COLO668 (cell line): ENCODE measurements at regions not wholly inside any gene's neighbourhood (a gene's known extent, or its start where the extent isn't known, plus 50 kb on each side); places are given as distances from the start of the nearest gene placed in this dataset.
"Not testable (repeated sequence)": the region's sequence is repeated elsewhere in the genome, so short reads cannot be mapped to it uniquely, and the experiment has no call there.

Experiments
- DNase-seq: peaks from one replicate; lab custom pipeline; 2025; ENCODE audit not compliant: unreplicated experiment; lab: John Stamatoyannopoulos, UW

DNA sequence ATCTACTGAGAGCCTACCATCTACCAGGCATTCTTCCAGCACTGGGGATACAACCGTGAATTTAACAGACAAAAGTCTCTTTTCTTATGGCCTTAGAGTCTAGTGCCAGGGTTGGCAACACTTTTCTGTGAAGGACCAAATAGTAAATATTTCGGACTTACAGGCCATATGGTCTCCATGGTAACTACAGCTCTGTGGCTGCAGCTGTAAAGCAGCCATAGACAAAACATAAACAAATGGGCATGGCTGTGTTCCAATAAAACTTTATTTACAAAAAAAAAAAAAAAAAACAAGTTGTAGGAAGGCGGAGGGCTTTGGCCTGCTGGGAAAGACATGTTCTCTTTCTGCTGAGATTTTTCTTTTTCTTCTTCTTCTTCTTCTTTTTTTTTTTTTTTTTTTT, 98.7 kb downstream of the ABCC12 start:
- DNase-seq, result no peak

DNA sequence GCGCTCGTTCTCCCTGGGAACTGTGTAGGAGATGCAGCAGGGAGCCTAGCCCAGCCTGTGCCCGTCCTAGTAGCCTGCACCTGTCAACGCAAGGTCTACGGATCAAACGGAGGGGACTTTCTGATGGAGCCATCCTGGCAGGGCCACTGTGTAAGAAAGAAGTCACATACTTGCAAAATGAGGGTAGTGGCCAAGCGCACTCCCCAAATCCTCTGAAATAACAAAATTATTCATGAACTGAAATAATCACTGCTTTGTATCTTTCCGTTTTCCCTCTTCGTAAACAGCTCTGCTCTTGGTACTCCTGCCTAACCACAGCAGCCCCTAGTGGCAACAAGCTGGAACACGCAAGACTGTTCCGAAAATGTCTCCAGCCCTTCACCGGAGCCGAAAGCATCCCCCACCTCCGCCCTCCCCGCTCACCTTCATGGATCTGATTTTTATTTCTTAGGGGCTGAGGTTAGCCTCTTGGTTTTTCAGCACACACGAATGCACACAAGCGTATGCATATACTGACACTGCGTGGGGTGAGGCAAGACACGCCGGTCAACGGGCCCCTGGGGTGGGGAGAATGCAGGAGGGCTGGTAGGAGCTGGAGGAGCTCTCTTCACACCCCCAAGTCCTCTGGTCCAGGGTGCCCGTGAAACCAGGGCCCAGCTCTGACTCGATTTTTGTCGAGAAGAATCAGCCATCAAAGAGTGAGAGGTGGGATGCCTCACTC, 100.8 kb downstream of the ABCC12 start:
- peak; percentile 30 for DNase-seq

DNA sequence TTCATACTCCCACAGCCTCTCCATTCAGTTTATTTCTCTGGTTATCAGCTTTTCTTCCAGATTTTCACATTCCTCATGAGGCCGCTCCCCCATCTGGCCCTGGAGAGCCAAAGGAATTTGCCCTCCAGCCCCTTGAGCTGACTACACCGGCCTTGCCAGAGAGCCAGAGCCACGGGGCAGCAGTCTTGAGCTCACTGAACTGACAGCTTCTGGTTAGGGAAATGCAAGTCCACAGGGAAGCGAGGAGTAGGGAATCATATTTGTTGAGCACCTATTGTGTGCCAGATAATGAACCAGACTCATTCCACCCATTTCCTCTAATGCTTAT, 102.4 kb downstream of the ABCC12 start:
- DNase-seq, result no peak

GRCh38 chr16:48052731-48053417, 102.9 kb downstream of the ABCC12 start:
- DNase-seq, result no peak

DNA sequence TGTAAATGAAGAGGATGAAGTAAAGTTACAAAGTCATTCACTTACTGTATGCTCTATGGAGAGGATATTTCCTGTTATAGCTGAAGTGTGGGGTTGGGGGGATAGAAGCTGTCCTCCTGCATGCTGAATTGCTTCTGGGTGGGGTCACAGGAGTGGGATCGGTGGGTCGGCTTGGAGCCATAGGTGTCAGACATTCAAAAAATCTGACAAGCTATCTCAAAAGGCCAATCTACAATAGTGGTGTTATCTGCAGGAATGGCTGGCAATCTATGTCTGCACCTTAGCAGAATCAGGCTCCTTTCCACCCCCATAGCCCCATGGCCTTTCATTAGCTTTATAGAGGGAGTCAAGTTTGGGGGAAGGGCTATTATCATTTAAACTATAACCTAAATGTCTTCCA, 104.9 kb downstream of the ABCC12 start:
- DNase-seq, result no peak

- no peak for DNase-seq
These were observed 105.9 kb downstream of the ABCC12 start for GRCh38 chr16:48049847-48050246.

GRCh38 chr16:48047720-48048119, 108.1 kb downstream of the ABCC12 start:
- DNase-seq, result no peak

GRCh38 chr16:48047241-48047640, 108.6 kb downstream of the ABCC12 start:
- no peak for DNase-seq

- DNase-seq, result no peak
These were observed 111.7 kb downstream of the ABCC12 start for GRCh38 chr16:48044117-48044516.

DNA sequence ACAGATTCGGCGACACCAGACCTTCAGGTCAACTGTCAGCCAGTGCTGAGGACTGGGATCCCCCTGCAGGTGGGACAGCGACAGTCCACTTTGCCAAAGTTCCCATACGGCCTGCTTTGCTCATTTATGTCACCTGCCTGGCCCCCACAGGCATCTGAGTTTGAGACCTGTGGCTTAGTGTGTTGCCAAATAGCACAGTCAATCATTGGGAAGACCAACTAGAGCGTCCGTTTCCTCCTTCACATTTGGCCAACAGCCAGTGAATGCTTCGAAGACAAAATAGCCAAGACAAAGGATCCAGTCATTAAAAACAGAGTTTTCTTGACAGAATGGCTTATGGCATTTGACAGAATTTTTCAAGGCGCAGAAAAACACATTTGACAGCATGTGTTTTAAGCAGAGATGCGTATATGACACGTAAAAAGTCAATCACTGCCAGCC, 113.8 kb downstream of the ABCC12 start:
- DNase-seq, result peak; percentile 62

DNA sequence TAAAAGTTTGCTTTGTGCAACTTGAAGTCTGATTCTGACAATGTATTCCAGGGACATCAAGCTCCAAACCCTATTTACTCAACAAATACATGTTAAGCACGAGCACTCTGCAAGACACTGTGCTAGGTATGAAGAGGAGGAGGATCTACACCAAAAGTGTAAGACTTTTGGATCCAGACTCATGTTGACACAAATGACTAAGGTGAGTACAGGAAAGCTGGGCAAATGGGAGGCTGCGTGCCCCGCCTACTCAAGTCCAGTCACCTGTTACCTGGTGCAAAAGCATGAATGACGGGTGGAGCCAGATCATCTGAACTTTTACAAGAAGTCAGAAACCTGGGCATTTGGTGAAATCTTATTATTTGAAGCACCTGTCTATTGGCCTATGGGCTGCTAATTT, 120.7 kb downstream of the ABCC12 start:
- DNase-seq, result no peak

DNA sequence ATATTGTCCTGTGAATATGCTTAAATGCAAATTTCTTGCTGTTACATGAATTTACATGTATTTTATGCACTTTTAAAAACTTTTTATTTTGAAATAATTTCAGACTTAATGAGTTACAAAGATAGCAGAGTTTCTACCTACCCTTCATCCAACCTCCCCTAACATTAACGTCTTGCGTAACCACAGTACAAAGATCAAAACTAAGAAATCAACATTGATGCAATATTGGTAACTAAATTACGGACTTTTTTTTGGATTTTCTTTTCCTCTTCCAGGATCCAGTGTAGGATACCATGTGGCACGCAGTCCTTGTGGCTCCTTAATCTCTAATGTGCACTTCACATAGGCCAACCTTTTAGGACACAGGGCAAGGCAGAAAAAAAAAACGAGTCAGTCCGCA, 124.9 kb downstream of the ABCC12 start:
- DNase-seq, result no peak

GRCh38 chr16:48029768-48030167, 126.0 kb downstream of the ABCC12 start:
- DNase-seq, result no peak

DNA sequence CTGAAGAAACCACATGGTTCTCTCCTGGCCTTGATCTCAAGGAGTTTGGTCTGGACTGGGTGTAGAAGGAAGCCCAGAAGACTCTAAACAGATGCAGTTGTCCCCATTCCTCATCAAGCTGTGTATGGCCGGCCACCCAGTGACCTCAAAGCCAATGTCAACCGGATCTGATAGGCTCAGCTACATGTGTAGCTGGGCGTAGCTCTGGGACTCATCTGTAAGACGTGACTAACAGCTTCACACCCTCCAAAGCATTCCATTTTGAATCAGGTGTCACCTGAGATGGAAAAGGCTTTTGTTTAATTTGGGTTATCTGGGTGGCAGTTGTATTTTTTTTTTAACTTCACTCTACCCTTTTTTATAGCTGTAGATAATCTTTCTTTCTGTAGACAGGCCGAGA, 130.4 kb downstream of the ABCC12 start:
- DNase-seq, result no peak

GRCh38 chr16:48024042-48024441, 131.8 kb downstream of the ABCC12 start:
- DNase-seq, result no peak

DNA sequence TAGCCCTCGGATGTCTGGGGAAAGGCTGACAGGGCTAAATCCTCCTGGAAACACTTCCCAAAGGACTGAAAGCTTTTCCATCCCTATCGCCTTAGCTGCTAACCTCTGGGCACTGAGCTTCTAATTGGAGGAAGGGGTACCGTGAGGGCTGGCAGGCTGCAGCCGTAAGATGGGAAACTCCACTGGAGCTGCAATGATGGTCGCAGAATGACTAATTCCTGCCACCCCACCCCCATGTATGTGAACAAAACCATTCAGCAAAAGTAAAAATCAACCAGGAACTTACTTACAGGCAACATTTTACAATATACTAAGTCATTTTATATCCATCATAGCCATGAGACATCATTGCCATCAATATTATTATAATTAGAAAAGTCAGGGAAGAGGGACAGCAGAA, 133.3 kb downstream of the ABCC12 start:
- DNase-seq, result no peak

DNA sequence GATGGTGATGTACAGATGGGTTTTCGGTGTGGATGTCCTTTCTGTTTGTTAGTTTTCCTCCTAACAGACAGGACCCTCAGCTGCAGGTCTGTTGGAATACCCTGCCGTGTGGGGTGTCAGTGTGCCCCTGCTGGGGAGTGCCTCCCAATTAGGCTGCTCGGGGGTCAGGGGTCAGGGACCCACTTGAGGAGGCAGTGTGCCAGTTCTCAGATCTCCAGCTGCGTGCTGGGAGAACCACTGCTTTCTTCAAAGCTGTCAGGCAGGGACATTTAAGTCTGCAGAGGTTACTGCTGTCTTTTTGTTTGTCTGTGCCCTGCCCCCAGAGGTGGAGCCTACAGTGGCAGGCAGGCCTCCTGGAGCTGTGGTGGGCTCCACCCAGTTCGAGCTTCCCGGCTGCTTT, 135.2 kb downstream of the ABCC12 start:
- DNase-seq, result not testable (repeated sequence)

GRCh38 chr16:48014349-48015135, 141.3 kb downstream of the ABCC12 start:
- DNase-seq, result no peak

DNA sequence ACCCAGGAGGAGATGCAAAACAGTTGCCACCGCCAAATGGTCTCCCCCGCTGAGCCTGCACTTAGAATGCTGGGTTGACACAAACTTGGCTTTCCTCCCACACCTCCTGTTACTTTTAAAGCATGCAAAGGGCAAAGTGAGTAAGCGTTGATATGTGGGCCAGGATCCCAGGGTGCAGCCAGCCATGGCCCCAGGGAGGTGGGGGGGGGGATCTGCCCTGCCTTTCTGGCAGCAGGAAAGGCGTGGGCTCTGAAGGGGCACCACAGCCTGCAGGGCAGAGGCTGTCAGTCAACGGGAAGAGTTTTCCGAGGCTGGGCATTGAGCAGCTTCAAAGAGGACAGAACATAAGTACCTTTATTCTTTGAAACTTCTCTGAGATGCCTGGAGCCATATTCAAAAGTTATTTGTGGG, 142.3 kb downstream of the ABCC12 start:
- no peak for DNase-seq

DNA sequence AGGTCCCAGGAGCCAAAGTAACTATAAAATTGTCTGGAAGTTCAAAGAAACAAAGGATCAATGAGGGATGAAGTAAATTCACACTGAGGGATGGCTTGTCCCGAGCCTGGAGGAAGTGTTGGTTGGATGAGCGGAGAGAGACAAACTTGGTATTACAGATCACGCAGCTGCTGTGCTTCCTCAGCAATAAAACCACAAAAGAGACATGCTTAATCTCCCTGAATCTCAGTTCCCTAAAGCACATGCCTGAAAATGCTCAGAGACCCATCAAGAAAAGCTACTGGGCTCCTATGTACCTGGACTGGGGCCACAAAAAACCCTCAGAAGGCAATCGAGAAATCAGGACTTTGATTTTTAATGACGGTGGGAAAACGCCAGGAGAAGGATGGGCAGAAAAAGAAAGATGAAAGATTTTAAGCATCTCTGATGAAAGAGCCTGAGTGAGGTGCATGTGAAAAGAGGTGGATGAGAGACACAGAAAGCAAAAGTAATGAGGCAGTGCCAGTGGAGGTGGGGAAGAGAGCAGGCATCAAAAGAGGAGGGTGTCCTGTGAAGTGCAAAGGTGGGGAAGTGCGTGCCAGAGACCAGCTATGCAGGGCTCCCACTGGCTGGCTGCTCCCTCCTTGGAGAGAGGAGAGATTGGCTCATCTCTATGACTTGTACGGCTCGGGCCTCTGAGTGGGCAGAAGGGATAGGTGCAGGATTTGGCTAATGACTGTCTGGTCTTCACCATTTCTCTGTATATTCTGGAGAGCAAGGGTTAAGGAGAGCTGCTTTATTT, 143.7 kb downstream of the ABCC12 start:
- DNase-seq, result no peak

GRCh38 chr16:48011466-48011865, 144.3 kb downstream of the ABCC12 start:
- no peak for DNase-seq
